Sigmoid colon (tissue), 4 donors: ENCODE measurements at regions not wholly inside any gene's neighbourhood (a gene's known extent, or its start where the extent isn't known, plus 50 kb on each side); places are given as distances from the start of the nearest gene placed in this dataset.

ENCODE experiments used
- EP300 ChIP-seq, 4 donors: sonication (generic); formaldehyde crosslinking; IDR thresholded peaks; one replicate each; pipeline ENCODE4 v1.6.1; 2017; ENCODE audit warnings: antibody characterized with exemption in 4 of 4
- POLR2A ChIP-seq, 2 donors: fragments of 450-650 bp; IDR thresholded peaks; one replicate each; pipeline ENCODE4 v1.6.1; 2016; ENCODE audit warnings: antibody characterized with exemption in 2 of 2, mild to moderate bottlenecking in 2 of 2, moderate library complexity in 2 of 2
- POLR2AphosphoS5 ChIP-seq, 4 donors: sonication (generic); formaldehyde crosslinking; IDR thresholded peaks; one replicate each; pipeline ENCODE4 v1.6.1; 2017; ENCODE audit warnings: antibody characterized with exemption in 4 of 4
- TF ChIP-seq, protein P1 (sequence below), 4 experiments: fragments of 450-650 bp in 3 of 4; fragments of 200-600 bp in 1 of 4; IDR thresholded peaks; one replicate each; pipeline ENCODE4 v1.5.1; 2016 to 2019; ENCODE audit warnings: antibody characterized with exemption in 4 of 4, mild to moderate bottlenecking in 3 of 4, moderate library complexity in 2 of 4

GRCh38 chr3:27642796-27643195, 79.3 kb downstream of the EOMES start:
- TF ChIP-seq, protein P1, sequence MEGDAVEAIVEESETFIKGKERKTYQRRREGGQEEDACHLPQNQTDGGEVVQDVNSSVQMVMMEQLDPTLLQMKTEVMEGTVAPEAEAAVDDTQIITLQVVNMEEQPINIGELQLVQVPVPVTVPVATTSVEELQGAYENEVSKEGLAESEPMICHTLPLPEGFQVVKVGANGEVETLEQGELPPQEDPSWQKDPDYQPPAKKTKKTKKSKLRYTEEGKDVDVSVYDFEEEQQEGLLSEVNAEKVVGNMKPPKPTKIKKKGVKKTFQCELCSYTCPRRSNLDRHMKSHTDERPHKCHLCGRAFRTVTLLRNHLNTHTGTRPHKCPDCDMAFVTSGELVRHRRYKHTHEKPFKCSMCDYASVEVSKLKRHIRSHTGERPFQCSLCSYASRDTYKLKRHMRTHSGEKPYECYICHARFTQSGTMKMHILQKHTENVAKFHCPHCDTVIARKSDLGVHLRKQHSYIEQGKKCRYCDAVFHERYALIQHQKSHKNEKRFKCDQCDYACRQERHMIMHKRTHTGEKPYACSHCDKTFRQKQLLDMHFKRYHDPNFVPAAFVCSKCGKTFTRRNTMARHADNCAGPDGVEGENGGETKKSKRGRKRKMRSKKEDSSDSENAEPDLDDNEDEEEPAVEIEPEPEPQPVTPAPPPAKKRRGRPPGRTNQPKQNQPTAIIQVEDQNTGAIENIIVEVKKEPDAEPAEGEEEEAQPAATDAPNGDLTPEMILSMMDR (IDR thresholded peaks at IDR 0.05), result no peak
- TF ChIP-seq POLR2AphosphoS5 (IDR thresholded peaks at IDR 0.05), result no peak
- no peak for TF ChIP-seq POLR2A (IDR thresholded peaks at IDR 0.05)
- TF ChIP-seq EP300 (IDR thresholded peaks at IDR 0.05), result no peak
